GM12891 (cell line): ENCODE measurements at regions not wholly inside any gene's neighbourhood (a gene's known extent, or its start where the extent isn't known, plus 50 kb on each side); places are given as distances from the start of the nearest gene placed in this dataset.

ENCODE experiments used
- PAX5 ChIP-seq: IDR thresholded peaks from 2 replicates; pipeline ENCODE4 v1.6.1; 2011; ENCODE audit warnings: low read length, moderate library complexity, mild to moderate bottlenecking; ENCODE audit not compliant: insufficient read depth, severe bottlenecking
- POLR2A ChIP-seq: IDR thresholded peaks from 2 replicates; pipeline ENCODE4 v1.6.1; 2011; ENCODE audit warnings: low read depth, low read length, control low read depth
- POLR2AphosphoS5 ChIP-seq: IDR thresholded peaks from 2 replicates; pipeline ENCODE4 v1.6.1; 2011; ENCODE audit warnings: low read depth, low read length, control low read depth
- POU2F2 ChIP-seq: IDR thresholded peaks from 2 replicates; pipeline ENCODE4 v1.6.1; 2011; ENCODE audit warnings: low read depth, mild to moderate bottlenecking, control low read depth, low read length, moderate library complexity
- TAF1 ChIP-seq: IDR thresholded peaks from 2 replicates; pipeline ENCODE4 v1.6.1; 2011; ENCODE audit warnings: low read depth, low read length, control low read depth

GRCh38 chr2:150147889-150148683 is 339.4 kb downstream of the RND3 start:
- TF ChIP-seq POLR2A: no peak
- TF ChIP-seq POLR2AphosphoS5: no peak
- TF ChIP-seq PAX5: no peak
- TF ChIP-seq TAF1: no peak
- TF ChIP-seq POU2F2: no peak
